ENCODE measurements at regions not wholly inside any gene's neighbourhood (a gene's known extent, or its start where the extent isn't known, plus 50 kb on each side); places are given as distances from the start of the nearest gene placed in this dataset.
A peak's percentile ranks its signal among the peaks of the same experiment; 100 is the strongest.

- no peak for DNase-seq (ENCODE audit: low read depth)
Observed at GRCh38 chr7:97466999-97467740, 264.7 kb upstream of the TAC1 start.

GRCh38 chr7:97468493-97468892 is 263.4 kb upstream of the TAC1 start:
- no peak for DNase-seq (ENCODE audit: low read depth)

- no peak for DNase-seq (ENCODE audit: low read depth)
Observed at GRCh38 chr7:97470726-97471125, 261.2 kb upstream of the TAC1 start.

GRCh38 chr7:97471491-97471890 is 260.4 kb upstream of the TAC1 start:
- DNase-seq (ENCODE audit: low read depth) = no peak

GRCh38 chr7:97479740-97480290 is 252.1 kb upstream of the TAC1 start:
- DNase-seq (ENCODE audit: low read depth) = no peak

GRCh38 chr7:97480772-97481390 is 251.0 kb upstream of the TAC1 start:
- DNase-seq (ENCODE audit: low read depth) = no peak

GRCh38 chr7:97495487-97495886 is 236.4 kb upstream of the TAC1 start:
- DNase-seq (ENCODE audit: low read depth) = no peak

- peak; percentile 13 for DNase-seq (ENCODE audit: low read depth)
Observed at GRCh38 chr7:97499204-97499603, 232.7 kb upstream of the TAC1 start.

- DNase-seq (ENCODE audit: low read depth) = no peak
Observed at GRCh38 chr7:97503367-97504094, 228.4 kb upstream of the TAC1 start.

GRCh38 chr7:97506728-97507127 is 225.2 kb upstream of the TAC1 start:
- no peak for DNase-seq (ENCODE audit: low read depth)

GRCh38 chr7:97512441-97513207 is 219.3 kb upstream of the TAC1 start:
- no peak for DNase-seq (ENCODE audit: low read depth)

GRCh38 chr7:97513326-97513725 is 218.6 kb upstream of the TAC1 start:
- DNase-seq (ENCODE audit: low read depth) = no peak

- DNase-seq (ENCODE audit: low read depth) = no peak
Observed at GRCh38 chr7:97541188-97541587, 190.7 kb upstream of the TAC1 start.

- DNase-seq (ENCODE audit: low read depth) = no peak
Observed at GRCh38 chr7:97555857-97556421, 175.9 kb upstream of the TAC1 start.

GRCh38 chr7:97565665-97566064 is 166.2 kb upstream of the TAC1 start:
- no peak for DNase-seq (ENCODE audit: low read depth)

- no peak for DNase-seq (ENCODE audit: low read depth)
Observed at GRCh38 chr7:97573065-97573464, 158.8 kb upstream of the TAC1 start.

GRCh38 chr7:97576043-97576442 is 155.8 kb upstream of the TAC1 start:
- DNase-seq (ENCODE audit: low read depth) = no peak

GRCh38 chr7:97578225-97578624 is 153.7 kb upstream of the TAC1 start:
- no peak for DNase-seq (ENCODE audit: low read depth)

- no peak for DNase-seq (ENCODE audit: low read depth)
Observed at GRCh38 chr7:97580205-97580604, 151.7 kb upstream of the TAC1 start.

GRCh38 chr7:97595439-97595838 is 136.4 kb upstream of the TAC1 start:
- no peak for DNase-seq (ENCODE audit: low read depth)

- DNase-seq (ENCODE audit: low read depth) = no peak
Observed at GRCh38 chr7:97601931-97602457, 129.9 kb upstream of the TAC1 start.

- no peak for DNase-seq (ENCODE audit: low read depth)
Observed at GRCh38 chr7:97620495-97620894, 111.4 kb upstream of the TAC1 start.
